Esophagus muscularis mucosa (tissue), 4 donors: ENCODE measurements at regions not wholly inside any gene's neighbourhood (a gene's known extent, or its start where the extent isn't known, plus 50 kb on each side); places are given as distances from the start of the nearest gene placed in this dataset.

Experiments used
- DNase-seq: peaks from one replicate; pipeline ENCODE4 v3.0.0-alpha.2; 2017; ENCODE audit errors: extremely low spot score
- H3K27ac ChIP-seq, 4 donors: fragments of 200-600 bp; sonication (generic); replicated peaks in 1 of 4; 1 replicate in 3 of 4; 2 replicates in 1 of 4; pipeline ENCODE4 v1.5.1; 2016 to 2019; ENCODE audit warnings: mild to moderate bottlenecking in 1 of 4
- H3K27me3 ChIP-seq, 4 donors: fragments of 200-600 bp; sonication (generic); one replicate each; pipeline versions ENCODE4 v1.5.1 to v1.6.0; 2016 to 2019
- H3K36me3 ChIP-seq, 4 donors: fragments of 200-600 bp; sonication (generic); one replicate each; pipeline ENCODE4 v1.5.1; 2016 to 2019
- H3K4me1 ChIP-seq, 4 donors: fragments of 200-600 bp; sonication (generic); one replicate each; pipeline ENCODE4 v1.5.1; 2016 to 2019
- H3K4me3 ChIP-seq, 4 donors: fragments of 200-600 bp; sonication (generic); 1 replicate in 2 of 4; 2 replicates in 2 of 4; pipeline ENCODE4 v1.5.1; 2016 to 2019; ENCODE audit warnings: mild to moderate bottlenecking in 4 of 4, moderate library complexity in 1 of 4
- H3K9me3 ChIP-seq, 4 donors: fragments of 200-600 bp; sonication (generic); 1 replicate in 3 of 4; 2 replicates in 1 of 4; pipeline ENCODE4 v1.5.1; 2016 to 2019
- EP300 ChIP-seq: sonication (generic); formaldehyde crosslinking; IDR thresholded peaks from one replicate; pipeline ENCODE4 v1.6.1; 2017; ENCODE audit warnings: antibody characterized with exemption
- POLR2A ChIP-seq: fragments of 450-650 bp; IDR thresholded peaks from one replicate; pipeline ENCODE4 v1.6.1; 2017; ENCODE audit warnings: antibody characterized with exemption, moderate library complexity, mild to moderate bottlenecking, low read depth
- POLR2AphosphoS5 ChIP-seq, 2 donors: sonication (generic); formaldehyde crosslinking; IDR thresholded peaks; one replicate each; pipeline ENCODE4 v1.6.1; 2017; ENCODE audit warnings: antibody characterized with exemption in 2 of 2
- WGBS: methylation state at CpG from one replicate; pipeline ENCODE4 v1.1.5; 2018; 5-methylcytosine and 5-hydroxymethylcytosine counted together
- intact Hi-C: fragments of 100-400 bp; cut with DNase I; formaldehyde crosslinking; loops from one replicate; pipeline ENCODE4 v1.15.1; 2023
- TF ChIP-seq, protein P1 (sequence below), 3 experiments: fragments of 200-600 bp in 2 of 3; fragments of 450-650 bp in 1 of 3; sonication (generic) in 2 of 3; IDR thresholded peaks; one replicate each; pipeline ENCODE4 v1.5.1; 2017 to 2019; ENCODE audit warnings: antibody characterized with exemption in 3 of 3, mild to moderate bottlenecking in 2 of 3, moderate library complexity in 1 of 3

DNA sequence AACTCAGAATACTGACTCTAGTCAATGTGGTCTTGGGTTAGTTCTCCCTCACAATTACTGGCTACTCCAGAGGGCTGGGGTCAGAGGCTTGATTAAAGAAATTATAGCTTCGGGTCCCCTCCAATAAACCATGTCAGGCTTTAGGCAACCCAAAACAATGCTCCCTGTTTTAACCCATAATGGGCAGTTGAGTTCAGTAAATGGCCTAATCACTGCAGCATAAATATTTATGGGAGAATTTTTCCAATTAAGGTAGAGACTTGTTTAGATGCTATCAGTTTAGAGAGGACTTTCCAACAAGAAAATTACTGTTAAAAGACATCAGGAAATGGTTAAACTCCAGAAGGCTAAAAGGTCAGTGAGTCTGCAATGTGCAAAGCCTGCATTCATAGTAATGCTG lies 389.2 kb upstream of the PRICKLE1 start:
- no peak overlapping the region for H3K4me3 ChIP-seq
- H3K9me3 ChIP-seq, result no peaks in the 10 kb centered on the region
- 90% methylated on average over 1 of the region's 1 CpG for WGBS
- intact Hi-C loops, result no loop called here
- no peaks in the 10 kb centered on the region for H3K36me3 ChIP-seq
- H3K27ac ChIP-seq, result no peak overlapping the region
- no peaks in the 10 kb centered on the region for H3K27me3 ChIP-seq
- DNase-seq, result no peak
- no peak for TF ChIP-seq EP300
- TF ChIP-seq POLR2A, result no peak
- TF ChIP-seq, protein P1, sequence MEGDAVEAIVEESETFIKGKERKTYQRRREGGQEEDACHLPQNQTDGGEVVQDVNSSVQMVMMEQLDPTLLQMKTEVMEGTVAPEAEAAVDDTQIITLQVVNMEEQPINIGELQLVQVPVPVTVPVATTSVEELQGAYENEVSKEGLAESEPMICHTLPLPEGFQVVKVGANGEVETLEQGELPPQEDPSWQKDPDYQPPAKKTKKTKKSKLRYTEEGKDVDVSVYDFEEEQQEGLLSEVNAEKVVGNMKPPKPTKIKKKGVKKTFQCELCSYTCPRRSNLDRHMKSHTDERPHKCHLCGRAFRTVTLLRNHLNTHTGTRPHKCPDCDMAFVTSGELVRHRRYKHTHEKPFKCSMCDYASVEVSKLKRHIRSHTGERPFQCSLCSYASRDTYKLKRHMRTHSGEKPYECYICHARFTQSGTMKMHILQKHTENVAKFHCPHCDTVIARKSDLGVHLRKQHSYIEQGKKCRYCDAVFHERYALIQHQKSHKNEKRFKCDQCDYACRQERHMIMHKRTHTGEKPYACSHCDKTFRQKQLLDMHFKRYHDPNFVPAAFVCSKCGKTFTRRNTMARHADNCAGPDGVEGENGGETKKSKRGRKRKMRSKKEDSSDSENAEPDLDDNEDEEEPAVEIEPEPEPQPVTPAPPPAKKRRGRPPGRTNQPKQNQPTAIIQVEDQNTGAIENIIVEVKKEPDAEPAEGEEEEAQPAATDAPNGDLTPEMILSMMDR (IDR thresholded peaks at IDR 0.05), result no peak
- TF ChIP-seq POLR2AphosphoS5 (IDR thresholded peaks at IDR 0.05), result no peak
- no peaks in the 10 kb centered on the region for H3K4me1 ChIP-seq

DNA sequence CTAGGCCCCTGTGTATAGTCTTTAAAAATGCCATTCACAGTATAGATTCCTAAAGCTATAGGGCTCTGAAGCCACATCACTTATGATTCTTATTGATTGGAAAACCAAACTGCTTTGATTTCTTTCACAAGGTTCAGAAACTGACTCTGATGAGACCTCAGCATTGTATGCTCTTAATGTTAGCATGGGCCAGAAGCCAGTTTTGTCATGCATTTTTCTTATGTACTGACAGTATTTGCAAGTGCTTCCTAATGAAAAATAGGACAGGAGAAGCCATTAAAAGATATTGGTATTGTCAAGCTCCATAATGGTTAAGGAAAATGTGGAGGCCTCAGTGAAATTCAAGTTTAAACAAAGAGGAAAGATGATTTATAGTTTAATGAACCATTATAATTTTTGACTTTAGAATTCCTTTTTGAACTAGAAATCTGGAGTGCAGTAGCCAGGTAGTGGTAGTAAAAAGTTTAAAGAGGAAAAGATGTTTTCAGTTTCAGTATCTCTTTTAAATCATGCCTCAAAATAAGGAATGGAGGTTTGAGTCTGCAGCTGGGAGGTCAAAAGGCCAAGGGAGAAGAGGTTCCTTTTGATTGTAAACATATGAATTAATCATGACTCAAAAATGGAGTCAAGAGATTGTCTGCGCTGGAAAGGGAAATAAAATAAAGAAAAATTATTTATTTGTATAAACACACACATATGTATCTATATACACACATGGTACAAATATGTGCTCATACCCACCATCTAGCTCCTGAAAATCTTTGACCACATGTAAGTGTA lies 388.1 kb upstream of the PRICKLE1 start:
- no peak for TF ChIP-seq EP300
- TF ChIP-seq, protein P1 (IDR thresholded peaks at IDR 0.05), result no peak
- TF ChIP-seq POLR2A, result no peak
- TF ChIP-seq POLR2AphosphoS5 (IDR thresholded peaks at IDR 0.05), result no peak
- Histone ChIP-seq H3K36me3 (no peaks in the 10 kb centered on the region), H3K4me3 (no peak overlapping the region), H3K27ac (no peak overlapping the region), H3K27me3 (no peaks in the 10 kb centered on the region), H3K4me1 (no peaks in the 10 kb centered on the region), H3K9me3 (no peaks in the 10 kb centered on the region)
- WGBS, result 51% methylated on average over 1 of the region's 1 CpG
- intact Hi-C loops, result no loop called here
- no peak for DNase-seq

DNA sequence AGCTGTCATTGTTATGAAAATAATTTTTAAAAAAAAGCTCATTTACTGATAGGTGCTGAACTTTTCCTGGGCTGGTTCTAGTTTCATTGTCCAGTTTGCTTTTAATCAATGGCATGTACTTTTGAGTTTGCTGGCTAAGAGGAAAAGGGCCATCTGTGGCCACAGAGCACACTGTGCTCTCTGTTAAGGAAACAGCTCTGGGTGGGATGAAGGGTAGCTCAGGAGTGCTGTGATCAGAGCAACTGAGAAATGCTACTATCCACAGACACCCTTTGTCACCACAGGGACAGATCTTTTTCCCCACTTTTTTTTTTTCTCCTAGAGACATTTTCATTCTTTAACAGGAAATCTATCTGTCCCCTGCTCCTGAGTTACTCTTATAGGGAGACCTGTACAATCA lies 387.1 kb upstream of the PRICKLE1 start:
- Histone ChIP-seq H3K27me3 (no peaks in the 10 kb centered on the region), H3K36me3 (no peaks in the 10 kb centered on the region), H3K9me3 (no peaks in the 10 kb centered on the region), H3K4me3 (no peak overlapping the region), H3K4me1 (no peaks in the 10 kb centered on the region), H3K27ac (no peak overlapping the region)
- TF ChIP-seq POLR2A (no peak), POLR2AphosphoS5 (IDR thresholded peaks at IDR 0.05) (no peak), EP300 (no peak)
- TF ChIP-seq, protein P1 (IDR thresholded peaks at IDR 0.05), result no peak
- intact Hi-C loops, result no loop called here
- no peak for DNase-seq

DNA sequence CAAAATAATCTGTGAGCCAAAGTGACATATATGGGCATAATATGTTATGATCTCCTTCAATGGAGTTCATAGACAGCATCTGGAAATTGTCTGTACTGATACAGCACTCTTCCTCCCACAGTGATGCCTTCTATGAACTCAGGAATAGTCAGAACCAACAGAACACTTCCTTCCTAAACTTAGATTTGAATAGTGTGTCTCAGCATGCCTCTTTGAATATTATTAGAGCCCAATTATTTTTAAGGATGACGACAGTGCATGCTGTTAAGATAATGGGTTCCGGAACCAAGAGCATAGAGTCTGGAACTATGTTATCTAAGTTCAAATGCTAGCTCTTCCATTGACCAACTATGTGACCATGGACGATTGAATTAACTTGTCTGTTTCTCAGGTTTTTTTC lies 386.6 kb upstream of the PRICKLE1 start:
- TF ChIP-seq POLR2A (no peak), EP300 (no peak), POLR2AphosphoS5 (IDR thresholded peaks at IDR 0.05) (no peak)
- TF ChIP-seq, protein P1 (IDR thresholded peaks at IDR 0.05), result no peak
- Histone ChIP-seq H3K36me3 (no peaks in the 10 kb centered on the region), H3K4me3 (no peak overlapping the region), H3K27me3 (no peaks in the 10 kb centered on the region), H3K9me3 (no peaks in the 10 kb centered on the region), H3K27ac (no peak overlapping the region), H3K4me1 (no peaks in the 10 kb centered on the region)
- WGBS, result 91% methylated on average over 3 of the region's 3 CpGs
- no peak for DNase-seq
- intact Hi-C loops, result no loop called here

DNA sequence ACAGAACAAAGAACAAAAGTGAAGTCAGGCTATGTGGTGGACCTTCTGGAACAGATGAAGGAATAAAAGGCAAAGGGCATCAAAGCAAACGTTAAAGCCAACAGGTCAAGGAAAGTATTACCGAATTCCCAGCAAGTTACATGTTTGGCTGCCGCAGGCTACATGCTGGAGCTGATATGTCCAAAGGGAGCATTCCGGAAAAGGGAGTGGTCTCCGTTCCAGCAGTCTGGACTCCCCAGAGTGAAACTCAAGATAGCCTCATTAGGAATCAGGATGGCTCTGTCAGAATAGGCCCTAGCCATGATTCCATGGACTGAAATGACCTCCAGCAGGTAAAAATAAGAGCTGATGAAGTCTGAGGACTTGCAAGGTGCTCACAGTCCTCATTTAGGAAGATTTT lies 379.8 kb upstream of the PRICKLE1 start:
- TF ChIP-seq EP300 (no peak), POLR2AphosphoS5 (IDR thresholded peaks at IDR 0.05) (peak in 1 of 2 donors; percentile 14), POLR2A (no peak)
- TF ChIP-seq, protein P1 (IDR thresholded peaks at IDR 0.05), result no peak
- H3K27me3 ChIP-seq, result no peaks in the 10 kb centered on the region
- no peak overlapping the region for H3K27ac ChIP-seq
- intact Hi-C loops, result no loop called here
- no peak for DNase-seq
- H3K9me3 ChIP-seq, result no peaks in the 10 kb centered on the region
- no peaks in the 10 kb centered on the region for H3K36me3 ChIP-seq
- WGBS, result 54% methylated on average over 5 of the region's 5 CpGs
- no peaks in the 10 kb centered on the region for H3K4me1 ChIP-seq
- H3K4me3 ChIP-seq, result no peak overlapping the region
